PC-3 (cell line): ENCODE measurements at regions not wholly inside any gene's neighbourhood (a gene's known extent, or its start where the extent isn't known, plus 50 kb on each side); places are given as distances from the start of the nearest gene placed in this dataset.

Source experiments
- ATAC-seq: fragments of 200-7000 bp; cut with Tn5 transposase; 2 replicates; pipeline ENCODE4 v1.9.1; 2020; ENCODE audit warnings: mild to moderate bottlenecking, moderate library complexity
- BruUV-seq: library from RNA; stranded (reverse); fragments of 400-500 nt; replicated peaks from 2 replicates; lab custom pipeline; 2021; lab: Mats Ljungman, UMichigan
- CTCF ChIA-PET: fragments of 300-600 bp; sonication (Branson Sonifier 250); formaldehyde crosslinking; loops from one replicate; lab custom pipeline; 2022; ENCODE audit warnings: antibody characterized with exemption; lab: Charles Lee
- POLR2A ChIA-PET: fragments of 300-600 bp; sonication (Branson Sonifier 250); formaldehyde crosslinking; loops from one replicate; lab custom pipeline; 2022; ENCODE audit warnings: antibody characterized with exemption; ENCODE audit not compliant: unreplicated experiment; lab: Charles Lee
- DNase-seq: peaks from one replicate; pipeline ENCODE4 v3.0.0-alpha.2; 2015
- H2AFZ ChIP-seq: fragments of 300-600 bp; sonication (generic); 2 replicates; pipeline ENCODE4 v1.6.0; 2016; ENCODE audit warnings: antibody characterized with exemption, low read length
- H3F3A ChIP-seq: fragments of 300-600 bp; sonication (generic); one replicate; pipeline ENCODE4 v1.6.0; 2017; ENCODE audit warnings: antibody characterized with exemption, low read length, control low read depth, mild to moderate bottlenecking; ENCODE audit not compliant: unreplicated experiment
- H3K27ac ChIP-seq: fragments of 300-600 bp; sonication (generic); 2 replicates; pipeline ENCODE4 v1.5.1; 2016; ENCODE audit warnings: mild to moderate bottlenecking, low read length
- H3K27me3 ChIP-seq: fragments of 300-600 bp; sonication (generic); 2 replicates; pipeline ENCODE4 v1.6.1; 2016; ENCODE audit warnings: low read length, mixed read lengths
- H3K36me3 ChIP-seq: fragments of 300-600 bp; sonication (generic); 2 replicates; pipeline ENCODE4 v1.6.1; 2016; ENCODE audit warnings: low read depth, mixed run types, low read length, mixed read lengths
- H3K4me1 ChIP-seq: fragments of 300-600 bp; sonication (generic); 2 replicates; pipeline ENCODE4 v1.5.1; 2016; ENCODE audit warnings: low read length; ENCODE audit not compliant: insufficient read depth
- H3K4me2 ChIP-seq: fragments of 300-600 bp; sonication (generic); 2 replicates; pipeline ENCODE4 v1.6.0; 2016; ENCODE audit warnings: low read length
- H3K4me3 ChIP-seq: fragments of 300-600 bp; sonication (generic); 2 replicates; pipeline ENCODE4 v1.5.1; 2016; ENCODE audit warnings: mild to moderate bottlenecking, low read length, mixed read lengths
- H3K79me2 ChIP-seq: fragments of 300-600 bp; sonication (generic); 2 replicates; pipeline ENCODE4 v1.6.1; 2017; ENCODE audit warnings: low read length, mixed read lengths
- H3K9ac ChIP-seq: fragments of 300-600 bp; sonication (generic); 2 replicates; pipeline ENCODE4 v1.6.0; 2016; ENCODE audit warnings: mild to moderate bottlenecking, low read length
- H3K9me2 ChIP-seq: fragments of 300-600 bp; sonication (generic); replicated peaks from 2 replicates; pipeline ENCODE4 v1.6.1; 2016; ENCODE audit warnings: mixed run types, low read length, mixed read lengths
- H3K9me3 ChIP-seq: fragments of 300-600 bp; sonication (generic); 2 replicates; pipeline ENCODE4 v1.6.1; 2016; ENCODE audit warnings: low read length, mixed read lengths
- H4K20me1 ChIP-seq: fragments of 300-600 bp; sonication (generic); 2 replicates; pipeline ENCODE4 v1.6.1; 2016; ENCODE audit warnings: low read length, mixed read lengths
- EZH2 ChIP-seq: fragments of 300-600 bp; sonication (generic); IDR thresholded peaks from one replicate; pipeline ENCODE4 v1.6.1; 2017; ENCODE audit warnings: antibody characterized with exemption, mild to moderate bottlenecking, low read length; ENCODE audit not compliant: unreplicated experiment
- EZH2phosphoT487 ChIP-seq: fragments of 300-600 bp; sonication (generic); IDR thresholded peaks from 2 replicates; pipeline ENCODE4 v1.6.1; 2018; ENCODE audit warnings: mild to moderate bottlenecking, antibody characterized with exemption, low read length, borderline replicate concordance
- intact Hi-C: fragments of 100-400 bp; cut with micrococcal nuclease; formaldehyde crosslinking; loops from 2 replicates; pipeline ENCODE4 v1.9.0; 2023
- TF ChIP-seq, protein P1 (sequence below): fragments of 300-600 bp; sonication (generic); conservative IDR thresholded peaks from 2 replicates; pipeline ENCODE4 v1.5.1; 2017; ENCODE audit warnings: antibody characterized with exemption, low read depth, mild to moderate bottlenecking, low read length

DNA sequence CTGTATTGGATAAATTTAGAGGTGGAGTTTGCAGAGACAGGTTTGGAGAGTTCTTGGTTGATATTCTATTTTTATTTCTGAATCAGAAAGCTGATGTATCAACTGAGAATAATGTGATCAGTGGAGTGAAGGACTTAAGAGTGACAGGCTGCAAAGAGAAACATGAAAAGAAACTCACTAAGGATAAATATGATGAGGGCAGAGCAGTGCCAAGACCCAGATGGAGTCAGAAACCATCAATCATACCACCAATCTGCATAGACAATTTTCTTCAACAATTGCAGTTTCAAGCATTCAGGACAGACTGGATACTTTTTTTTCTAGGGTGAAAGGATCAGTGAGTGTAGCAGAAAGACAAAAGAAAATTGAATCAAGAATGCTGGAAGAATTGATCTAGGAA is 226.7 kb upstream of the NAV3 start:
- H2AFZ ChIP-seq, result no peak overlapping the region
- ChIA-PET POLR2A (no interaction called here), CTCF (no interaction called here)
- H3F3A ChIP-seq, result no peaks in the 10 kb centered on the region
- no peaks in the 10 kb centered on the region for H3K79me2 ChIP-seq
- TF ChIP-seq EZH2 (no peak), EZH2phosphoT487 (no peak)
- TF ChIP-seq, protein P1, sequence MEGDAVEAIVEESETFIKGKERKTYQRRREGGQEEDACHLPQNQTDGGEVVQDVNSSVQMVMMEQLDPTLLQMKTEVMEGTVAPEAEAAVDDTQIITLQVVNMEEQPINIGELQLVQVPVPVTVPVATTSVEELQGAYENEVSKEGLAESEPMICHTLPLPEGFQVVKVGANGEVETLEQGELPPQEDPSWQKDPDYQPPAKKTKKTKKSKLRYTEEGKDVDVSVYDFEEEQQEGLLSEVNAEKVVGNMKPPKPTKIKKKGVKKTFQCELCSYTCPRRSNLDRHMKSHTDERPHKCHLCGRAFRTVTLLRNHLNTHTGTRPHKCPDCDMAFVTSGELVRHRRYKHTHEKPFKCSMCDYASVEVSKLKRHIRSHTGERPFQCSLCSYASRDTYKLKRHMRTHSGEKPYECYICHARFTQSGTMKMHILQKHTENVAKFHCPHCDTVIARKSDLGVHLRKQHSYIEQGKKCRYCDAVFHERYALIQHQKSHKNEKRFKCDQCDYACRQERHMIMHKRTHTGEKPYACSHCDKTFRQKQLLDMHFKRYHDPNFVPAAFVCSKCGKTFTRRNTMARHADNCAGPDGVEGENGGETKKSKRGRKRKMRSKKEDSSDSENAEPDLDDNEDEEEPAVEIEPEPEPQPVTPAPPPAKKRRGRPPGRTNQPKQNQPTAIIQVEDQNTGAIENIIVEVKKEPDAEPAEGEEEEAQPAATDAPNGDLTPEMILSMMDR, result no peak
- H4K20me1 ChIP-seq, result no peaks in the 10 kb centered on the region
- H3K9ac ChIP-seq, result no peak overlapping the region
- no peak overlapping the region for H3K4me3 ChIP-seq
- H3K4me2 ChIP-seq, result no peak overlapping the region
- H3K9me2 ChIP-seq, result no peaks in the 10 kb centered on the region
- H3K9me3 ChIP-seq, result no peaks in the 10 kb centered on the region
- ATAC-seq, result no peak
- peaks cover 13% of the 10 kb centered on the region for H3K27me3 ChIP-seq
- H3K36me3 ChIP-seq, result no peaks in the 10 kb centered on the region
- no TSS peak for BruUV-seq
- no peak overlapping the region for H3K27ac ChIP-seq
- no peak for DNase-seq
- H3K4me1 ChIP-seq, result no peaks in the 10 kb centered on the region
- intact Hi-C loops, result no loop called here

DNA sequence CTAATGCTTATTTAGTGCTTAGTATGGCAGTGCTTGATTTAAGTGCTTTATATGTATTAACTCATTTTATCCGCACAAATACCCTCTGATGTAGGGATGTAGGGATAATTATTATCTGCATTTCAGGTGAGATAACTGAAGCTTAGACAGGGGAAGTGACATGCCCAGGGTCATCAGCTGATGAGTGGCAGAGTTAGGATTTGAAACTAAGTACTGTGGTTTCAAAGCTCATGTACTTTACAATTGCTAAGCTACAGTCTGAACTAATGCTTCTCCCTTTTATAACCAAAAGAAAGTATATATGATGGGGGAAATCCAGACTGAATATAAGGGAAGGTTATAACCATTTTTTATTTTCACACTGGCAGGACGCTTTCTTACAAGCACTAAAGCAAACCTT is 229.6 kb upstream of the NAV3 start:
- Histone ChIP-seq H3K4me3 (no peak overlapping the region), H3F3A (no peaks in the 10 kb centered on the region), H3K27ac (no peak overlapping the region), H2AFZ (no peak overlapping the region), H3K4me1 (no peaks in the 10 kb centered on the region), H3K9me3 (no peaks in the 10 kb centered on the region), H3K4me2 (no peak overlapping the region), H3K27me3 (peaks cover under 1% of the 10 kb centered on the region), H3K9ac (no peak overlapping the region), H3K9me2 (no peaks in the 10 kb centered on the region), H3K36me3 (no peaks in the 10 kb centered on the region), H3K79me2 (no peaks in the 10 kb centered on the region), H4K20me1 (no peaks in the 10 kb centered on the region)
- ATAC-seq, result no peak
- DNase-seq, result no peak
- intact Hi-C loops, result no loop called here
- POLR2A ChIA-PET, result no interaction called here
- CTCF ChIA-PET, result no interaction called here
- BruUV-seq, result no TSS peak
- no peak for TF ChIP-seq EZH2
- no peak for TF ChIP-seq EZH2phosphoT487
- TF ChIP-seq, protein P1, result no peak

DNA sequence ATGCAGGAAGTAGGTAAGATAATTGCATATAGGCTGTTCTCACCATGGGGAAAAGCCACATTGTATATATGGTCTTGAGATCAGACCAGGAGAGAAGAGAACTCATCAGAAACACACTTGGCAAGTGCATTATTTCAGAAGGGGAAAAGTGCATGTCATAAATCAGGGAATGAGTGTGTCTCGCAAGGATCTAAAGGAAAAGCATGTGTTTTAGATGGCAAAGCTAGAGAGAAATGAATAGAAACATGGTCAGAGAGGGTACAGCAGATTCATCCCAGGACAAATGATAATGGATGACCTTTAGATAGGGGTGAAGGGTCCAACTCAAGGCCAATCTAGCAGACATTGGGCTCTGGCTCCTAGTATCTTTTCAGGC is 230.2 kb upstream of the NAV3 start:
- Histone ChIP-seq H3K9ac (no peak overlapping the region), H3K9me3 (no peaks in the 10 kb centered on the region), H3K4me3 (no peak overlapping the region), H3K9me2 (no peaks in the 10 kb centered on the region), H3F3A (no peaks in the 10 kb centered on the region), H4K20me1 (no peaks in the 10 kb centered on the region), H3K27ac (no peak overlapping the region), H2AFZ (no peak overlapping the region), H3K27me3 (peaks cover 4% of the 10 kb centered on the region), H3K4me2 (no peak overlapping the region), H3K79me2 (no peaks in the 10 kb centered on the region), H3K4me1 (no peaks in the 10 kb centered on the region), H3K36me3 (no peaks in the 10 kb centered on the region)
- BruUV-seq, result no TSS peak
- no peak for TF ChIP-seq EZH2
- TF ChIP-seq EZH2phosphoT487, result no peak
- TF ChIP-seq, protein P1, result no peak
- ChIA-PET CTCF (no interaction called here), POLR2A (no interaction called here)
- DNase-seq (no peak), ATAC-seq (no peak)
- intact Hi-C loops, result no loop called here
